Hematopoietic multipotent progenitor cell treated with erythropoietin and hydrocortisone succinate and interleukin-3 and kit ligand, for 6 days (in vitro differentiated cells): ENCODE measurements at regions not wholly inside any gene's neighbourhood (a gene's known extent, or its start where the extent isn't known, plus 50 kb on each side); places are given as distances from the start of the nearest gene placed in this dataset.
"Not testable (repeated sequence)": the region's sequence is repeated elsewhere in the genome, so short reads cannot be mapped to it uniquely, and the experiment has no call there.

Experiments
- DNase-seq: peaks from one replicate; pipeline ENCODE4 v3.0.0-alpha.2; 2015

DNA sequence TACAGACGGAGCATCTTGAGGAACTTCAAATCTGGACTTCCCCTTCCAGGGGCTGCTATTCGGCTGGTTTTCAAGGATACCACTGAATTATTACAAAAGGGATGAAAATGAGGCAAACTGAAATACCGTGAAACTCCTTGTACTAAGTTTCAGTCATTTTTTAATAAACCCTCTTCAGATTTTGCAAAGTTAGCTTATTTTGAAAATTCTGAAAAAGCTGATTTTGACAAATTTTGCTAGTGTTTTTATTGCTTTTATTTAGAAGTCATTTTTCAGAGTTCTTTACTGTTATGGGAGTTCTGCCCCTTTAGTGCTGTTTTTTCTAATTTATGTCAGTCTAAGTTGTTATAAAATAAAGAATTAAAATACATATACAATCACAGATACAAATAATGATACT lies 390.4 kb upstream of the VRK2 start:
- no peak for DNase-seq

GRCh38 chr2:57669570-57669969 lies 377.0 kb upstream of the VRK2 start:
- no peak for DNase-seq

DNA sequence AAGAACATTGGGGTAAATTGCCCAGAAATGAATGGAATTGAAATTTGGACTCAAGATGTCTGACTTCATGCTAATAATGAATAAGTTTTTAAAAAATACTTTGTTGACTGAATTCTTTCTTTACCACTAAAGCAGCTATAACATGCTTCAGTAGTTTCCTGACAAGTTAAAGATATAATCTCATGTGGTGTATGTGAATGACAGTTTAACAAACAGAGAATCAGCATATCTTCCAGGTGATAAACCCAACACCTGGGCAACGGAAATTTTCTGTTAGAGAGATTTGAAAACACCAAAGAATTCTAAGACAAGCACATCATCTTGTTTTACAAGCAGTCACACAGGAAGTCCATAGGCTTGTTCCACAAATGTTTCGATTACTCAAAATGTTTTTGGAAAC lies 372.6 kb upstream of the VRK2 start:
- no peak for DNase-seq

DNA sequence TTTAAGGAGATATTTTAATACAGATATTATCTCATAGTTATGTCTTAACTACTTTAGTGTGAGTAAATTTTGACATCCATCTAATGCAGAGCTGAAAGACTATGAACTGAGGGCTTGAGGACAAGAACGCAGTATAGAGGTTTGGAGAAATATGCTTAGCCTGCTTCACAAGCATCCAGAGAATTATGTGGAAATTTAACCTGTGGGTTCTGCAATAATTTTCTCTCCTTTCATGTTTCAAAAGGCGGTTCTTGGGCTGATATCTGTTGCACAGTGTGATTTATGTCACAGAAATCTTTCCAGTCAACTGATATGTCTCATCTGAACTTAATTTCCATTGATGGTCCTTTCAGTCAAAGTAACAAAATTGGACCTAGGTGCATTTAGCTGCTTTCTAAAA lies 371.9 kb upstream of the VRK2 start:
- no peak for DNase-seq

DNA sequence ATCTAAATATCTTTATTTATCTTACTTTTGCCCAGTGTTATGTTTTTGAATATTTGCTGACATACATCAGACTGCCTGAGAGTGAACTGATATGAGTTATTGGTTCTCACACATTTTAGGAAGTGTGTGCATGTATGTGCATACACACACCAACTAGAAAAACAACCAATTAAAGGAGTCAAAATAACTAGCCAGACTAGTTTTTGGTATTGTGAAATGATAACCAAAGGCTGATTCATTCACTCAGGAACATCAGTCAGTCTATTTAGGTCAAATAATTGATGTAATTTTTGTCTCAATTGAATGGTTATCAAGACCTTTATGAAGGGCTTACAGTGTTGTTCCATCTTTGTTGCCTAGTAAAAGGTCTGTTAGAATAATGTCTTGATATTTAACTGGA lies 369.3 kb upstream of the VRK2 start:
- no peak for DNase-seq

- no peak for DNase-seq
Measured at GRCh38 chr2:57681650-57682049, 365.0 kb upstream of the VRK2 start.

DNA sequence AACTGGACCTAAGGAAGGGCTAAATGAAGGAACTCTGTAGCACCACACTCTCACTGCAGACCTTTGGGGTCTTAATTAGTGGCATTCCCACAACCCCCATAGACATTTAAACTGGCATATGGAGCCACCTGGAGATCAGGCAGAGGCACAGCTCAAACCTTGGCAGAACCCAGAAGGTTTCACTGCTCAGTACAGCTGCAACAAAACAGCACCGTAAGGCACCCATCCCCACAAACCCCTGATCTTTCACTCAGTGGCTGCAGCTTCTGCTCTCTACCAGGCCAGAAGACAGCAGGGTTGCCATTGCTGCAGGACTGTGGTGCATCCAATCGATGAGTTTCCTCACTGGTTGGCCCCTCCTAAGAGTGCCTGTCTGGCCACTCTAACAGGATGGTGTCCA lies 361.6 kb upstream of the VRK2 start:
- DNase-seq, result no peak

- no peak for DNase-seq
Measured at GRCh38 chr2:57692395-57692794, 354.2 kb upstream of the VRK2 start.

GRCh38 chr2:57693177-57693576 lies 353.4 kb upstream of the VRK2 start:
- no peak for DNase-seq

- DNase-seq, result no peak
Measured at GRCh38 chr2:57693965-57694364, 352.6 kb upstream of the VRK2 start.

- DNase-seq, result no peak
Measured at GRCh38 chr2:57696016-57696415, 350.6 kb upstream of the VRK2 start.

DNA sequence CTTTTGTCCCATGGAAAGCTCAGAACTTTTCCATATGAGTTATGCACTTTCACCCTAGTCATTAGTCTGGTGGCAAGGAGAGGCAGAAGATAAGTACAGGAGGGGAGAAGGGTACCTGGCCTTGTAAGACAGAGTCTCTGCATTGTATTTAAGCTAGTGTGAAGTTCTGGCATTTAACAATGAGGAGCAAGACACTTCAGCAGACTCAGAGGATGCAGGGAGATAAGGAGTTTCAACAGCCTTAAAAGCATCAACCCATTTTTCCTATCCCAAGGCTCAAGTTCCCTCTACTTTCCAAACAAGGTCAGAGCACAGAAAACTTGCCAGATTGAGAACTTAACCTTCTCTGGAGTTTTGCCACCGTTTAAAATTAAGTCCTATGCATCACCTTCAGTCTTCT lies 348.2 kb upstream of the VRK2 start:
- no peak for DNase-seq

GRCh38 chr2:57698935-57699449 lies 347.6 kb upstream of the VRK2 start:
- DNase-seq, result no peak

DNA sequence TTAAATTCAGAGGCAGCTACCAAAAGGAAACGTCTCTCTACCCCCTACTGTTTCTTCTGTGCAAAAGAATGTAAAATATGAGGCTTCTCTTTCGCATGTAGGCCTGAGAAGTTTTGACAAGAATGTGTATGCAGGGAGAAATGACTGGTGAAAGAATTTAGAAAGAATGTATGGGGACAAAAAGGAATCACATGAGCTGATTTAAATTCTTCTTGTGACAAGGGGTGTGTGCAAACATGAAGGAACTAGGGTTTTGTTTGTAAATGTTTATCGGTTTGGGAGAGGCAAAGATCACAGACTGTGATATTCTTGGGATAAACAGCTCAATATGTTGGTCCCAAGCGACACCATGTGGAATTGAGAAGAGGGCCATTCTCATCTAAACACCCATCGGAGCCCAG lies 345.2 kb upstream of the VRK2 start:
- no peak for DNase-seq

DNA sequence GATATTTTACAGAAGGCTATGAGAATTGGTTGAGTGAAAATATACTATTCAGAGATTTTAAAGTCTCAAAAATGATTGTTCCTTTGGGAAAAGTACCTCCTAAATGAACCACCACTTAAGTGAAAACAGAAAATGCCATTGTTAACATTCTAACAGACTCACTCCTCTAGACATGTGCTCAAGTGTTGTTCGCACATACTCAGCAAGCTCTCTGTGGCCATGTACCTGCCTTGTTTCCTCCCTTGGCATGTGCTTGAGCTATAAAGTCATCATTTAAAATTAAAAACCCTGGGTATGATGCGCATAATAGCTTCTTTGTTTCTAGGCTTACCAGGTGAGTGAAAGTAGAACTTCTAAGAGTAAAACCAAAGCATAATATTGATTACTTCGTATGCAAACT lies 343.2 kb upstream of the VRK2 start:
- no peak for DNase-seq

- DNase-seq, result not testable (repeated sequence)
Measured at GRCh38 chr2:57707794-57708193, 338.8 kb upstream of the VRK2 start.

DNA sequence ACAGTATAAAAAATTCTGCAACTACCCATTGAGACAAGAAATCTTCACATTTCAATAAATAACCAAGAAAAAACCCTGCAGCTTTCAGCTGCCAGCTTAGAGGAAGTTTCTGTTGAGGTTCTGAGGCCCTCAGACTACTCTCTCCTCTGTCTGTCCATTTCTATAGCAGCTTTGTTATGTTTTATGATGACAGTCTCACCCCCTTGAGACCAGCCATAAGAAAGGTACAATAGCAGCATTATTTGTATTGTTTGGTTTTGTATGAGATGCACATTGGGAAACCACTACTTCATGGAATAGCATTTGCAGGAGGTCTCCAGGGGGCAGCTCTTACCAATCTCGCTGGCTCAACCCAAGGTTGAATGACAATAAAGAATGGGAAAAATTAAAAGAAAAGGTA lies 334.6 kb upstream of the VRK2 start:
- no peak for DNase-seq

DNA sequence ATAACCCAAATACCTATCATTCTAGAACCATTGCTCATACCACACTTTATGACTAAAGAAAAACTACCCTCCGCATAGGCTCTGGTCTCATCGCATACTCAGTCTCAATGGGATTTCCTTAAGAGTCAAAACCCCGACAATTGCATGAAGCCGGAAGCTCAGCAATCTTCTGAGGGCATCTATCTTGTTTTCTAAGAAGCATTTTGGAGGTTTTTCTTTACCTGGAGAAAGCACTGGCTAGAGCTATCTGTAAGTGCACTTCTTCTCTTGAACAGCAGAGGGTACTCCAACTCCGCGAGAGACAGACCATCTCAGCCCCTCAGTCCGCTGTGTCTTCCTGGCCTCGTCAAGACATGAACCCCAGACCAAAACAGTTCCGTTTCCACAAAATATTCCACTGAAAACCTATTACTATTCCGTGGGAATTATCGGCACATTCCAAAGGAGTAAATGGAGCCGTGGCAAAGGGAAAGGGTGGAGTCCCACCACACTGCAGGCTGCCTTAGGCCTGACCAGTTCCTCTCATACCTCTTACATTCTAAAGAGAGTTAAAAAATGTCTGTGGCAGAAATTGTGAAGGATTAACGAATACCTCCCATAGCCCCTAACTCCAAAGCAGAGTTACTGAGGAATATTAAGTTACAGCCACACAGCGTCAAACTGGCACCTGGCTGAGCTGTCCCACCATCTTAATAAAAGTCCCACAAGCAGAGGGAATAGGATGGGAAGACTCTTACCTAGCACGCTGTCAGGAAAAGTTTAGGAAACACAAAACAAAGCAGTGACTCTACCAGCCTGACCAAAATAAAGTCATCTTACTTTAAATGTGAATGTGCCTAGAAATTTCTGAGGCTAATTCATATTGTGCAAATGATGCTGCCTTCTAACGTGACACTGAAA lies 325.6 kb upstream of the VRK2 start:
- peak; percentile 82 for DNase-seq

DNA sequence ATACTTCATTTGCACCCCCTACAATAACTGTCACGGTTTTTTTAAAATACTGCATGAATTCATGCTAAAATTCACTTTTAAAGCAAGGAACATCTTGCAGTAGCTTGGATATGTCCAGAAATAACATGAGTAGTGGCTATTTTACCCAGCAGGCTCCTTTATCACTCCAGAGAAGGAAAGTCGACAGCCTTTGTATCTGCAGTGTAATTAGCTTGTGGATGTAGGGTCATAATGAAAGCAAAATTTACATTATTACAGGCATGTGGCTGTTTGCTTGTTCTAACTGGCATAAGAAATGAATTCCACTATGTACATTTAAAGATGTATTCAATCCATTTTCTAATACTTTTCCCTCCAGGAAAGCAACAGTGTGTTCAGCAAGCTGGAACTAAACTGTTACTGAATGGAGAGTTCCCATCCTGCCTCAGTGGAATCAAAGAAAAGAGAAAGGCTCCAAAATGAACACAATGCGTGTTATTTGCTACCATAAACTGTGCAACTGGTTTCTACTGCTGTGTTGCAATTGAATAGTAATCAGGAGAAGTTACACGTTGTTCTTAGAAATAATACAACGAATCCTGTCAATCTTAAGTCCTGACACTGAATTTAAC lies 321.2 kb upstream of the VRK2 start:
- no peak for DNase-seq

DNA sequence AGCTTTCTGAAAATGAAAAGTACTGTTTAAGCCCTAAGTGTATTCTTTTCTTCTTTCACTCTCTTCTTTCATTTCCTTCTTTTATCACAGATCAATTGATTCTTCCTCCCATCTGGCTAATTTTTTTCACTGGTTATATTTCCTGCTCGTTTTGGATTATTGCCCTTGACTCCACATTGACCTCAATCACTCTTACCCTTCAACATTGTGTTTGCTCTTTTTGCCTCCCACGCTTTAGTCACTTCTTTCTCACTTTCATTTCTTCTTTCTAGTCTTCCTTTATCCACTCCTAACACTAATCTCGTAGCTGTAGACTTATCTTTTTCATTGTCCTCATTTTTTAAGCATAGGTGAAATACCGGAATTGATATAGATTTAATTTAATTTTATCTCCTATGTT lies 320.3 kb upstream of the VRK2 start:
- DNase-seq, result no peak

- no peak for DNase-seq
Measured at GRCh38 chr2:57728691-57729090, 317.9 kb upstream of the VRK2 start.

- no peak for DNase-seq
Measured at GRCh38 chr2:57733956-57734355, 312.6 kb upstream of the VRK2 start.

GRCh38 chr2:57740891-57741290 lies 305.7 kb upstream of the VRK2 start:
- no peak for DNase-seq

- DNase-seq, result no peak
Measured at GRCh38 chr2:57753636-57754035, 293.0 kb upstream of the VRK2 start.

DNA sequence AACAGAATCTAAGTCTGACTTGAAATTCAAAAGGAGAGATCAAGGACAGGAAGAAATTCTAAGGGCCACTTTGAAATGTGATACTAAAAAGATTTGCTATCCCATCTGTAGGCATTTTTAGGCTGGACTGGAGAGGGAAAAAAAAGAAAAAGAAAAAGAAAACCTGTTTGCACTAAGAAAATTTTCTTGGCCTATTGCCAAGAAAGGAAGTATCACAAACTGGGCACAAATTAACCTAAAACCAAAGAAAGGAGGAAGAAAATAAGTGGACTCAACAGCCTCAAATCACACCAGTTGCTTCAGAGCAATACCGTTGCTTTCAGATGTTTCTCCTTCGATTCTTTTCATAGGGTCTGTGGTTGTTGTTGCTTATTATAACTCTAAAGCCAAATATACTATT lies 287.9 kb upstream of the VRK2 start:
- DNase-seq, result peak; percentile 11
